ENCODE measurements at regions not wholly inside any gene's neighbourhood (a gene's known extent, or its start where the extent isn't known, plus 50 kb on each side); places are given as distances from the start of the nearest gene placed in this dataset.
"Not testable (repeated sequence)": the region's sequence is repeated elsewhere in the genome, so short reads cannot be mapped to it uniquely, and the experiment has no call there.

DNA sequence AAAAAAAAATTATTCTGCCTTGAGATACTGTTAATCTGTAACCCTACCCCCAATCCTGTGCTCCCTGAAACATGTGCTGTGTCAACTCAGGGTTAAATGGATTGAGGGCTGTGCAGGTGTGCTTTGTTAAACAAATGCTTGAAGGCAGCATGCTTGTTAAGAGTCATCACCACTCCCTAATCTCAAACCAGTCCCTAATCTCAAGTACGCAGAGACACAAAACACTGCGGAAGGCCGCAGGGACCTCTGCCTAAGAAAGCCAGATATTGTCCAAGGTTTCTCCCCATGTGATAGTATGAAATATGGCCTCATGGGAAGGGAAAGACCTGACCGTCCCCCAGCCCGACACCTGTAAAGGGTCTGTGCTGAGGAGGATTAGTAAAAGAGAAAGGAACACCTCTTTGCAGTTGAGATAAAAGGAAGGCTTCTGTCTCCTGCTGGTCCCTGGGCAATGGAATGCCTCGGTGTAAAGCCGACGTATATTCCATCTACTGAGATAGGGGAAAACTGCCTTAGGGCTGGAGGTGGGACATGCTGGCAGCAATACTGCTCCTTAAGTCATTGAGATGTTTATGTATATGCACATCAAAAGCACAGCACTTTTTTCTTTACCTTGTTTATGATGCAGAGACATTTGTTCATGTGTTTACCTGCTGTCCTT lies 402.6 kb downstream of the TBC1D32 start:
- DNase-seq (ENCODE audit: insufficient read length, low spot score); FAIRE-seq: not testable (repeated sequence)

DNA sequence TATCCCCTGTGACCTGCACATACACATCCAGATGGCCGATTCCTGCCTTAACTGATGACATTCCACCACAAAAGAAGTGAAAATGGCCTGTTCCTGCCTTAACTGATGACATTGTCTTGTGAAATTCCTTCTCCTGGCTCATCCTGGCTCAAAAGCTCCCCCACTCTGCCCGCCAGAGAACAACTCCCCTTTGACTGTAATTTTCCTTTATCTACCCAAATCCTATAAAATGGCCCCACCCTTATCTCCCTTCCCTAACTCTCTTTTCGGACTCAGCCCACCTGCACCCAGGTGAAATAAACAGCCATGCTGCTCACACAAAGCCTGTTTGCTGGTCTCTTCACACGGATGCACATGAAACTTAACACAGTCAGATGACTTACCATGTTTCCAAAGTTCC lies 403.8 kb downstream of the TBC1D32 start:
- not testable (repeated sequence) for FAIRE-seq; DNase-seq (ENCODE audit: insufficient read length, low spot score)

DNA sequence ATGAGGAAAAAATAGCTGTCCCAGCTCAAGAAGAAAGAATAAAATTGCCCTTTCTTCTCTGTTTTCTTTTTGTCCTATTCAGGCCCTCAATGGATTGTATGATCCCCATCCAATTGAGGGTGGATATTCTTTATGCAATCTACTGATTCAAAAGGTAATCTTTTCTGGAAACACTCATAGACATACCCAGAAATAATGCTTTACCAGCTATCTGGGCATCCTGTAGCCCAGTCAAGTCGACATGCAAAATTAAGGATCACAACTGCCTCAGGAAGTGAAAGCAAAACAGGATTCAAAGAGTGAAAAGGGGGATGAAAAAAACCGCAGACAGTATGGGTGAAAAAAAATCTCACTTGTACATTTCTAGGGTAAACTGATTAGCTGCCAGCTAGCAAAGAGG lies 410.1 kb downstream of the TBC1D32 start:
- FAIRE-seq (no peak), DNase-seq (ENCODE audit: insufficient read length, low spot score) (no peak)

DNA sequence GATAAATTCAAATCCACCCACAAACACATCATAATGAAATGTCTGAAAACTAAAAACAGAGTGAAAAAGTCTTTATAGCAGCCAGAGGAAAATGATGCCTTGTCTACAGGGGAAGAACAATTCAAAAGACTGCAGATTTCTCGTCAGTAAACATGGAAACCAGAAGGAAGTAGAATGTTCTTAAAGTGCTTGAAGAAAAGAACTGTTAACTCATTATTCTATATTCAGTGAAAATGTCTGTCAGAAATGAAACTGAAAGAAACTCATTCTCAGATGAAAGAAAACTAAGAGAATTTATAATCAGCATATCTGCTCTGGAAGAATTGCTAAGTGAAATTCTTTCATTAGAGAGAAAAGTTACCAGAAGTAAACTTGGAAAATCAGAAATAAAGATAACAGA lies 416.1 kb downstream of the TBC1D32 start:
- FAIRE-seq = no peak
- DNase-seq (ENCODE audit: insufficient read length, low spot score) = no peak

DNA sequence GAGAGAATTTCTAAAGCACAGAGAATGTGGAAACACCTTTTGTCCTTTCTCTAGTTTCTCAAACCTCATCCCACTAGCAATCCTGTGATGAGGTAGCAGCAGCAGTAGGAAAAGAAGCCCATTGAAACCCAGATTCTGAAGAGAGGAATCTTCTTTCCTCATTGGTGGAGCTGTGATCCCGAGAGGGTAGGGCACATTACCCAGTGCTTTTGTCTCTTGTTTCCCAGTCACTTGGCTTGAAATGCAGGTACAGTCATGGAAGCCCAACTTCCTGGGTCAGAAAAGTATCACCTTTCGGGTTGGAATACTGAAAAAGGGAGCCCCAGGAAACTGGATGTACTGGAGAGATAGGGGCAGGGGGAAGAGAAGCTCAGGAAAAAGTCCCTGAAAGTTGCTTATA lies 417.4 kb downstream of the TBC1D32 start:
- no peak for FAIRE-seq
- no peak for DNase-seq (ENCODE audit: insufficient read length, low spot score)

DNA sequence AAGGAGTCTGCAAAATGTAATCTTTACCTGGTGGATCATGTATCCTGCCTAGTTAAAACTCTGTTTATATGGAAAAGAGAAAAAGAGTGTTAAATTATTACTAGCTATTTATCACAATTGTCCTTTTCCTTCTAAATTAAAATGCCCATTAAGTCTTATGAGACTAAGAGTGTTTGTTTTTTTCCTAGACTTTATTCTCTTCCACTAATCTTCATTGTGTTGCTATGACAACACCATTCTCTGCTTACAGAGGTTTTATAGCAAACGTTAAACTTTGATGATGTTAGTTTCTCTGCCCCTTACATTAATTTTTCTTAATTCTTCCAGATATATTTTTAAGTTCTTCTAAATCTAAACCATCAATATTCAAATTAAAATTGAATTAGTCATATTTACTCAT lies 420.8 kb downstream of the TBC1D32 start:
- DNase-seq (ENCODE audit: insufficient read length, low spot score) (no peak), FAIRE-seq (no peak)

DNA sequence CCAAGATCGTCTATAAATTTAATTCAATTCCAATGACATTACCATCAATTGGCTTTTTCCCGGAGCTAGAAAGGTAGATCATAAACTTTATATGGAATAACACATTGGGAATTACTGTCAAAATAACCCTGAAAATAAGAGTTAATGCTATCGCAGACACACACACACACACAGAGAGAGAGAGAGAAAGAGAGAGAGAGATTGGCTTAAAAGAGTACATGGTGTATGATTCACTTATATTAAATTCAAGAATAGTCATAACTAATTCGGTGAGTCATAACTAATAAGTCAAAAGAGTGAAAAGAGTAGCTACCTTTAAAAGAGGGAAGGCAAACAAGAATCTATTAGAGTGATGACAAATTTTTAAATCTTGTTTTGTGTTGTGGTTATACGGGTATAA lies 425.5 kb downstream of the TBC1D32 start:
- DNase-seq (ENCODE audit: insufficient read length, low spot score) (no peak), FAIRE-seq (no peak)

DNA sequence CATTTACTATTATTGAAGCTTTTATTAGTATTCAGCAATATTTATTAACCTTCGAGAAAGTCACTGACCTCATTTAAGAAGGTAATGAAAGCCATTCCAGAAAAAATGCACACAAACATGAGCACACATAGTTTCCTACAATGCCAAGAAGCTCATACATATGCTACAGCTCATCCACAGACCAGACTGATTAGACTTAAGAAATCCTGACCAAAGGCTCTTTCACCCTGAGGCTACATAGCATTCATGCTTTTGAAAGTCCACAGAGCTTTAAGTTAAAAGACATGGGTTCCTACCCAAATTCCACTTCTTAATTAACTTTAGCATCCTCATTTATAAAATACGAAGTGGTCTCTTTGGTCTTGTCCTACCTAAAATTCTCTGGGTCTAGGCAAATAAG lies 430.4 kb downstream of the TBC1D32 start:
- no peak for FAIRE-seq
- no peak for DNase-seq (ENCODE audit: insufficient read length, low spot score)

DNA sequence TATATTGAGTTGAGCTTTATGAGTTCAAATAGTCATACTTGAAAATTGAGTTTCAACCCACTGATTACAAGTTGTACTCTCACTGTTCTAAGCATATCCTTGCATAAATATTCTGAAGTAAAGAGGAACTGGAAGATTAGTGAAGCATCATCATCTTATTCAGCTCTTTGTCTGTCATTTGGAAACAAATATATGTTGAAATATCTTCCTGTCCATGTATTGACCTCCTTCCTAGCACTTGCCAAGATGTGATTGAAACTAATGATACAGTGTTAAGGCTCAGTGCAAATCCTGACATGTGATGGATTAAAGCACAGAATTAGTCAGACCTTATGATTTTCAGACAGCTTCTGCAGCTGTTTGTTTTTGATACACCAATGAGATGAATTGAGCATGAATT lies 434.3 kb downstream of the TBC1D32 start:
- FAIRE-seq (no peak), DNase-seq (ENCODE audit: insufficient read length, low spot score) (no peak)

DNA sequence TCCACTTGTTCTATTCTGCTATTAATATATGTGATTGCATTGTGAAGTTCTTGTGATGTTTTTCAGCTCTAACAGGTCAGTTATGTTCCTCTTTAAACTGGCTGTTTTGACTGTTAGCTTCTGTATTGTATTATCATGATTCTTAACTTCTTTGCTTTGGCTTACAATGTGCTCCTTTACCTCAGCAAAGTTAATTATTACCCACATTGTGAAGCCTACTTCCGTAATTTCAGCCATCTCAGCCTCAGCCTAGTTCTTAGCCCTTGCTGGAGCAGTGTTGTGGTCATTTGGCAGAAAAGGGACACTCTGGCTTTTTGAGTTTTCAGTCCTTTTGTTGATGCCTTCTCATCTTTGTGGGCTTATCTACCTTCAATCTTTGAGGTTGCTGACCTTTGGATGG lies 440.2 kb downstream of the TBC1D32 start:
- FAIRE-seq = peak; percentile 44

DNA sequence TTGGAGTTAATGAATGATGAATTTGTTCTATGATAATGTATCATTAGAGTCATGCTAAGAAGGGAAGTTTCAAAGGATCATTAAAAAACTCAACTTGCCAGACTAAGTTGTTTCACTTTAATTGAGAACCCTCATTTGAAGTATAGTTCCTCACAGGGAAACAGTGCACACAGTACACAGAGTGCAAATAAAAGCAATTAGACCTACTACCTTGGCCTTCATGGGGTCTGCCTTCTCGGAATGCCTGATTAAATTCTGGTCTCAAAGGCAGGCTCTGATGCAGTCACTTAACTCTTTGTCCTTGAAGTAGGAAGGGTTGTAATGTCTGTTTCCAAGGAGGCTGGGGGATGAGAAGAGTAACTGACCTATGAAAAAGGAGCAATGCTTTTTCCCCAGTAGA lies 457.3 kb downstream of the TBC1D32 start:
- DNase-seq (ENCODE audit: insufficient read length, low spot score) (no peak), FAIRE-seq (no peak)

More for the DNA sequence above, 440.2 kb downstream of the TBC1D32 start:
- no peak for DNase-seq (ENCODE audit: insufficient read length, low spot score)

DNA sequence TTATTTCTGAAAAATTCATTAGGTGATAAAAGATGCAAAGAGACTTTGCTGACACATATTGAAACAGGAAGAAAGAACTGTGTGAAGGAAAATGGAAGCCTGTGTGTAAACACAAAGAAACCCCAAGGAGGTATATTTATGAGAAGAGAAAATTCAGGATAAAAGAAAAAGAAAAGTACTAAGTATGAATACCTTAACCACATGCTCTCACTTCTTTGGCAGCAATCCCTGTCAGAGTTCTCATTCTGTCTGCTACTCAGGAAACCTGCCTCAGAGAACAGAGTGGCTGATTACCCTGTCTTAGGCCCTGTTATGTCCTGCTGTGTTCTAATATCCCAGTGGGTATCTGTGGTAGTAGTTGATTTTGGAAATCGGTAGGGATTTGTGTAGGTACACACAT lies 457.9 kb downstream of the TBC1D32 start:
- DNase-seq (ENCODE audit: insufficient read length, low spot score) (no peak), FAIRE-seq (no peak)

DNA sequence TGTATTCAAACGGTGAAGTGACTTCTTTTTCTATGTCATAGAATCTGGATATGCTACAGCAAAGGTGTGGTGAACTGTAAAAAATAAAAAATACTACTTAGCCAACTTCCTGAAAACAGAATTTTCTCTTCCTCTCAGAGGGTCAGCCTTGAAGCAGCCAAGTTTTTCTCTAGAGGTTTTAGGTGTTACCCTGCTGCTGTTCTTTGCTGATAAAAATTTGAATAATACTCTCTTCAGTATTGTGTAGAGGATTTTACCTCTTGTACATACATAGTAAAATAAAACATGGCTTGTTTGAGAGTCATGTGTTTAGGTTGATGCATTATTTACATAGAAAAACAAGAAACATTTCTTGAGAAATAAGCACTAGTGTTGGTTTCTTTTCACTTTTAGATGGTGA lies 458.4 kb downstream of the TBC1D32 start:
- FAIRE-seq = peak; percentile 74
- no peak for DNase-seq (ENCODE audit: insufficient read length, low spot score)

DNA sequence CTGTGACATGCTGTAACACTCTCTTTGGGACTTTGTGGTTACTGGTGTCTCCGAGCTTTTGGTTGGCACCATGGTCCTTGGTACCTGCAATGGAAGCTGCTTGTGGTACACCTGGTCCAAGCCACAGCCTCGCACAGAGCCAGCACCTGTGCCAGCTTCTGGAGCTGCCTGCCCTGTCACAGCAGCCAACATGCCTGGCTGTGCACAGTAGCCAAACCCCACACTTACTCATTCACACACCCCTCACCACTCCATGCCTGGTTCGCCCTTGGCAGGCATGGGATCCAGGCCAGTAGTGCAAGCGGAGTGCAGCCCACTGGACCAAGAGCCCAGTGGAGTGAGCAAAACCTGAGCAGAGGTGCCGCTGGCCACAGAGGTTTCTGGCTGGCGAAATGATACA lies 459.9 kb downstream of the TBC1D32 start:
- FAIRE-seq (no peak), DNase-seq (ENCODE audit: insufficient read length, low spot score) (no peak)

DNA sequence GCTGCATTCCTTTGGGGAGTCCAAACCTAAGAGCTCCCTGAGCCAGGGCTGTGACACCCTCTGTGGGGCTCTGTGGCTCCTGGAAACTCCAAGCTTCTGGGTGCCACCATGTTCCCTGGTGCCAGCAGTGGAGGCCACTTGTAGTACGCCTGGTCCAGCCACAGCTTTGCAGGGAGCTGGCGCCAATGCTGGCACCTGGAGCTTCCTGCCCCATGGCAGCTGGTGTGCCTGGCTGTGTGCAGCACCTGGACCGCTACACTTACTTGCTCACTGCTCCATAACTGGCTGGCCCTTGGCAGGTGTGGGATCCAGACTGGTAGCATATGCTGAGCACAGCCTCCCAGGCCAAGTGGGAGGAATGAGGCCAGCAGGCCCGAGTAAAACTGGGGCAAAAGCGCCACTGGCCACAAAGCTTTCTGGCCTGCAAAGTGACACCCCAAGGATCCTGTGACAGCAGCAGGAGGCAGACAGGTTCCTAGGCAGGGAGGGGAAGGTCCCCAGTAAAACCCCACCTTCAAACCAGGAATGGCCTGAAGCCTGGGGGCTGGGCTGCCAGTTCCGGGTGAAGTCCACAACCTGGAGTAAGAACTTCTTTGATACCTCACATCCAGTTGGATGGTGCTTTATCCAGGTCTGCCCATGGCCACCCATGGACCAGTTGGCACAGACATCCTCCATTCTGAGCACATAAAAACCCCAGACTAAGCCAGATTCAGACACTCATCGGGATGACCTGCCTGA lies 461.0 kb downstream of the TBC1D32 start:
- no peak for FAIRE-seq
- DNase-seq (ENCODE audit: insufficient read length, low spot score) = no peak

DNA sequence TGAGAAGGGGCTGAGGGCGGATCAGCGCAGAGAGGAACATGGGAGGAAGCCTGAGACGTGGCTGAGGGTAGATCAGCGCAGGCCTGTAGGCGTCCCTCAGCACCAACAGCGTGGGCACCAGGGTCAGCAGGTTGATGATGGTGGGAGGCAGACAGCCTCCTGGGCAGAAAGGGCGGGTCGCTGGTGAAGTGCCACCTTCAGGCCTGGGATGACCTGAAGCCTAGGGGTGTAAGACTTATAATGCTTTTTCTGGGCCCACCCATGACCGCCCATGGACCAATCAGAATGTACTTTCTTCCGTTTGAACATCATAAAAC lies 462.1 kb downstream of the TBC1D32 start:
- DNase-seq (ENCODE audit: insufficient read length, low spot score) (no peak), FAIRE-seq (no peak)

DNA sequence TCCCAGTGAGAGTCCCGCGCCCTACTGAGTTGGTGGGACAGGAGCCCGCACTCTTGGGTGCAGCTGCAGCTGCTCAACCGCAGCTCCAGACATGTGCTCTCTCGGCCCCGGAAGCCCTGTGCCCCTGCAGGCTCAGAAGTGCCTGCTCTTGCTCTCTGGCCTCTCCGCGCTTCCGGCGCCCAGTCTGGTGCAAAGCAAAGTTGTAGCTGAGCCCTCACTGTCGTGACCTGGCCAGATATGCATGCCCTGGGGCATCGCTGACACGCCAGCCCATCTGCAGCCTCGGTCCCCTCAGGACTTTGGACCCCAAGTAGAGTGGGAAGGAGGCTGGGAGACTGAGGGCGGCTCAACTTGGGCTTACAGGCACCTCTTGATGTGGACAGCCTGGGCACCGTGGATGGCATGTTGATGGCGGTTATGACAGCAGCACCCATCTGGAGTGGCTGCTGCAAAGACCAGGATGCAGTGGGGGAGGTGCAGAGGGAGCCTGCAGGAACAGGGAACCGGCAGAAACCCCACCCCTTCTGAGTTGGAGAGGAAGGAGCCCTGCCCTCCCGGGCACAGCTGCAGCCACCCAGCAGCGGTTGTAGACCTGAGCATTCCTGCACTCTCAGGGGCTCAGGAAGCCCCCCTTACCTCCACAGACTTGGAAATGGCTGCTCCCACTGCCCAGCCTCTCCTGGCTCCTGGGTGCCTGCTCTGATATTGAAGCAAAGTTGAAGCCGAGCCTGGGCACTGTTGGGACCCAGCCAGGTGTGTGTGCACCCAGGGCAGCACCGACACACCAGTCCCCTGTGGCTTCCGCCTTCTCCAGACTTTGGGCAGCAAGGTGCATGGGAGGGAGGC lies 462.6 kb downstream of the TBC1D32 start:
- DNase-seq (ENCODE audit: insufficient read length, low spot score) (no peak), FAIRE-seq (no peak)

DNA sequence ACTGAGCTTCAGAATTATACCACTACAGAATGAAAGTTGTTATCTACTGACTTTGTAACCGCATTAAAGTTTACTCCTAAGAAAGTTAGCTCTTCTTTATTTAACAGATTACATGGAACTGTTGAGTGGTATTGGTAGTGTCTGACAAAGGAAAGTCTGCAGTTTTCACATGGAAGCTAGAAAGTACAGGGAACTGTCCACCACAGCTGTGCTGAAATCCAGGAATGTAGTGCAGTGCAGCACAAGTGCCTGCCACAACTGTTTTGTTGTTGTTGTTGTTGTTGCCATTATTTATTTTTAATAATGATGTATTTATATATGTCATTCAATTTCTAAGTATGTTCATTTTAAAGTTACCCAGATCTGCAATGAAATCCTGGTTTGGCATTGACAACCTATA lies 464.9 kb downstream of the TBC1D32 start:
- FAIRE-seq = no peak

DNA sequence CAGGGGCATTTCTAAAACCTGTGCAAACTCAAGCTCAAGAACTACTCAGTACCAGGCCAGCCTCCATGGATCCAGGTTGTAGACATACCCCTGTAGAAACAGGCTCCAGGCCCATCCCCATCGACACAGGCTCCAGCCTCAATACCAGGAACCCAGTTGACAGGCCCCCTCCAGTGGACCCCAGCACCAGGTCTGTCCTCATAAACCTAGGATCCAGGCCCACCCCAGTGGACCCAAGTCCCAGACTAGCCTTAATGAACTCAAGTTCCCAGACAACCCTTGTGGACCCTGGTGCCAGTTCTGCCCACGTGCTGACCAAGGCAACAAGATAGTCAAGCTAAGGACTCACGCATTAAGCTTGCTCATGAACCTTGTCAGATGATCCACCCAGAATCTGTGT lies 476.9 kb downstream of the TBC1D32 start:
- FAIRE-seq (no peak), DNase-seq (ENCODE audit: insufficient read length, low spot score) (no peak)

More for the DNA sequence above, 464.9 kb downstream of the TBC1D32 start:
- DNase-seq (ENCODE audit: insufficient read length, low spot score) = no peak

DNA sequence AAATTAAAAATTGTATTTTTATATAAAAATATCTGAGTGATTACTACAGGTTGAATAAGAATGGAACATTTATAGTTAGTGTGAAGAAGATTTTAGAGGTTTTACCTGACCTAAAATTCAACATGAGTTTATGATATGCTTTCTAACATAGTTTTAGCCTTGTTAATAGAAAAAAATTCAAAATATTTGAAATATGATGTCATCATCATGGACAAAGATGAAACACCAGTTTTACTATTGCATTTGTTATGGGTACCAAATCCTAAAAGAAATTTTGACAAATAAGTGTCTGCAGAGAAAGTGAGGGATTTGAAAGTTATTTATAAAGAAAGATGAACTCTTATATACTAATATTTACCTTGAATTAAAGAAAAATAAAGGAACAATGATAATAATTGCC lies 479.7 kb downstream of the TBC1D32 start:
- DNase-seq (ENCODE audit: insufficient read length, low spot score) (no peak), FAIRE-seq (no peak)

DNA sequence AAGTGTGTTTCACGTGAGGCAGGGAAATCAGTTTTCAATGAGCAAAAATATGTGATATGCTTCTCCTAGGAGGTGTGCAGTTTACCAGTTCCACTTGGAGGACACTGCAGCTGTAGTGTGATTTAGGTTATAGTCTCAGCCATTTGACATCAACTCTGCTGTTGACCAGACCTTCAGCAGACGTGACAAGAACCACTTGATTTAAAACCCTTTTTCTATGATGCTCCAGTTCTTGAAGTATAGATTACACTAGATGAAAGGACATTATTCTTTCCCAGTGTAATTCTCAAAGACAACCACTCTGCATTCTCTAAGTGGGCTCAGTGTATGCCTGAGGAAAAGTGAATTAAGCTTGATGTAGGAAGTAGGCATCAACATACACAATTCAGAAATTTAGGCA lies 480.8 kb downstream of the TBC1D32 start:
- DNase-seq (ENCODE audit: insufficient read length, low spot score) (no peak), FAIRE-seq (no peak)
